IMR-90 (cell line): ENCODE measurements at regions not wholly inside any gene's neighbourhood (a gene's known extent, or its start where the extent isn't known, plus 50 kb on each side); places are given as distances from the start of the nearest gene placed in this dataset.

Experiments used
- ATAC-seq: fragments of 200-7000 bp; cut with Tn5 transposase; 2 replicates; pipeline ENCODE4 v1.9.1; 2020; ENCODE audit warnings: low read depth, mild to moderate bottlenecking, moderate library complexity
- BruUV-seq: library from RNA; stranded (reverse); fragments of 400-500 nt; replicated peaks from 2 replicates; lab custom pipeline; 2021; lab: Mats Ljungman, UMichigan
- CTCF ChIA-PET: fragments of 300-600 bp; formaldehyde crosslinking; extraction: SDS; loops from one replicate; lab custom pipeline; 2021; ENCODE audit warnings: antibody characterized with exemption; lab: Yijun Ruan, JAX
- POLR2A ChIA-PET: fragments of 300-600 bp; sonication (Branson Sonifier 250); formaldehyde crosslinking; loops from one replicate; lab custom pipeline; 2022; ENCODE audit warnings: antibody characterized with exemption; ENCODE audit not compliant: unreplicated experiment; lab: Charles Lee
- DNase-seq: peaks from one replicate; pipeline ENCODE4 v3.0.0; 2013
- H2AFZ ChIP-seq: replicated peaks from 2 replicates; pipeline ENCODE3; 2013; ENCODE audit warnings: low read length, mild to moderate bottlenecking; ENCODE audit not compliant: poor library complexity
- H2AK5ac ChIP-seq: 2 replicates; pipeline ENCODE4 v1.6.1; 2013; ENCODE audit warnings: low read depth, low read length, inconsistent platforms
- H2AK9ac ChIP-seq: replicated peaks from 2 replicates; pipeline ENCODE3; 2013; ENCODE audit warnings: mild to moderate bottlenecking, low read depth, low read length, moderate library complexity; ENCODE audit not compliant: poor library complexity
- H2BK120ac ChIP-seq: 2 replicates; pipeline ENCODE4 v1.6.1; 2013; ENCODE audit warnings: low read depth, low read length, inconsistent platforms
- H2BK15ac ChIP-seq: 3 replicates; pipeline ENCODE4 v1.6.1; 2013; ENCODE audit warnings: low read depth, low read length, inconsistent platforms
- H2BK20ac ChIP-seq: 2 replicates; pipeline ENCODE4 v1.6.1; 2013; ENCODE audit warnings: low read depth, mild to moderate bottlenecking, inconsistent platforms, low read length, moderate library complexity
- H2BK5ac ChIP-seq: 2 replicates; pipeline ENCODE4 v1.6.1; 2013; ENCODE audit warnings: mild to moderate bottlenecking, low read depth, low read length, inconsistent platforms; ENCODE audit not compliant: poor library complexity, severe bottlenecking
- H3K14ac ChIP-seq: replicated peaks from 2 replicates; pipeline ENCODE4 v1.6.1; 2013; ENCODE audit warnings: low read depth, low read length, inconsistent platforms
- H3K18ac ChIP-seq: 2 replicates; pipeline ENCODE4 v1.6.1; 2013; ENCODE audit warnings: low read depth, low read length, control low read depth
- H3K23ac ChIP-seq: 2 replicates; pipeline ENCODE4 v1.6.1; 2013; ENCODE audit warnings: low read depth, low read length, inconsistent platforms
- H3K27ac ChIP-seq: 2 replicates; pipeline ENCODE4 v1.5.1; 2013; ENCODE audit warnings: mild to moderate bottlenecking, control low read depth, low read length; ENCODE audit not compliant: insufficient read depth
- H3K27me3 ChIP-seq: 2 replicates; pipeline ENCODE4 v1.6.1; 2013; ENCODE audit warnings: low read length; ENCODE audit not compliant: control insufficient read depth, insufficient read depth
- H3K36me3 ChIP-seq: 2 replicates; pipeline ENCODE4 v1.6.1; 2013; ENCODE audit warnings: low read length, mixed read lengths; ENCODE audit not compliant: control insufficient read depth, insufficient read depth
- H3K4ac ChIP-seq: 2 replicates; pipeline ENCODE4 v1.6.1; 2013; ENCODE audit warnings: low read depth, low read length, inconsistent platforms
- H3K4me1 ChIP-seq: 2 replicates; pipeline ENCODE4 v1.6.1; 2013; ENCODE audit warnings: low read length, mixed read lengths; ENCODE audit not compliant: control insufficient read depth, insufficient read depth
- H3K4me2 ChIP-seq: 2 replicates; pipeline ENCODE4 v1.6.1; 2013; ENCODE audit warnings: low read depth, mild to moderate bottlenecking, control low read depth, low read length, moderate library complexity
- H3K4me3 ChIP-seq: 2 replicates; pipeline ENCODE4 v1.5.1; 2013; ENCODE audit warnings: low read depth, mild to moderate bottlenecking, control low read depth, low read length, moderate library complexity; ENCODE audit not compliant: insufficient read depth
- H3K56ac ChIP-seq: 2 replicates; pipeline ENCODE4 v1.6.1; 2013; ENCODE audit warnings: low read length, inconsistent platforms; ENCODE audit not compliant: insufficient read depth; ENCODE audit errors: extremely low read depth
- H3K79me1 ChIP-seq, 2 experiments: 2 replicates each; pipeline ENCODE4 v1.6.1; 2013; ENCODE audit warnings: low read length in 2 of 2, inconsistent platforms in 1 of 2, low read depth in 1 of 2
- H3K9ac ChIP-seq: 2 replicates; pipeline ENCODE4 v1.6.1; 2013; ENCODE audit warnings: low read depth, low read length, control low read depth
- H3K9me1 ChIP-seq: 2 replicates; pipeline ENCODE4 v1.6.1; 2013; ENCODE audit warnings: low read length, inconsistent platforms; ENCODE audit not compliant: insufficient read depth
- H3K9me3 ChIP-seq: 2 replicates; pipeline ENCODE4 v1.6.1; 2013; ENCODE audit warnings: low read length; ENCODE audit not compliant: control insufficient read depth, insufficient read depth
- H4K20me1 ChIP-seq: 2 replicates; pipeline ENCODE4 v1.6.1; 2013; ENCODE audit warnings: low read length, inconsistent platforms; ENCODE audit not compliant: insufficient read depth
- H4K5ac ChIP-seq: 2 replicates; pipeline ENCODE4 v1.6.1; 2013; ENCODE audit warnings: mild to moderate bottlenecking, low read depth, low read length, control low read depth
- H4K8ac ChIP-seq, 2 experiments: 2 replicates each; pipeline ENCODE4 v1.6.1; 2013; ENCODE audit warnings: low read depth in 2 of 2, low read length in 2 of 2, control low read depth in 1 of 2, inconsistent platforms in 1 of 2
- H4K91ac ChIP-seq: 2 replicates; pipeline ENCODE4 v1.6.1; 2013; ENCODE audit warnings: low read depth, low read length, inconsistent platforms; ENCODE audit not compliant: insufficient read depth
- CEBPB ChIP-seq: IDR thresholded peaks from 2 replicates; pipeline ENCODE4 v1.6.1; 2012; ENCODE audit warnings: low read depth, low read length, improper control_type of control experiment
- CHD1 ChIP-seq: IDR thresholded peaks from 2 replicates; pipeline ENCODE4 v1.6.1; 2012; ENCODE audit warnings: low read depth, low read length, improper control_type of control experiment
- CTCF ChIP-seq: conservative IDR thresholded peaks from 2 replicates; pipeline ENCODE4 v1.5.1; 2012; ENCODE audit warnings: mild to moderate bottlenecking, low read depth, low read length, improper control_type of control experiment
- ELK1 ChIP-seq: fragments of 150-350 bp; IDR thresholded peaks from 2 replicates; pipeline ENCODE4 v1.6.1; 2016; ENCODE audit warnings: low read depth, mild to moderate bottlenecking, low read length, moderate library complexity, borderline replicate concordance
- FOS ChIP-seq: fragments of 150-350 bp; IDR thresholded peaks from 2 replicates; pipeline ENCODE4 v1.6.1; 2016; ENCODE audit warnings: low read depth, low read length
- MAZ ChIP-seq: IDR thresholded peaks from 2 replicates; pipeline ENCODE4 v1.6.1; 2012; ENCODE audit warnings: low read depth, mild to moderate bottlenecking, low read length, improper control_type of control experiment, moderate library complexity, borderline replicate concordance
- NFE2L2 ChIP-seq: fragments of 150-350 bp; IDR thresholded peaks from 2 replicates; pipeline ENCODE4 v1.6.1; 2016; ENCODE audit warnings: low read depth, mild to moderate bottlenecking, low read length
- POLR2A ChIP-seq: IDR thresholded peaks from 2 replicates; pipeline ENCODE4 v1.6.1; 2012; ENCODE audit warnings: mild to moderate bottlenecking, low read depth, low read length
- RAD21 ChIP-seq: IDR thresholded peaks from 2 replicates; pipeline ENCODE4 v1.6.1; 2012; ENCODE audit warnings: low read length, improper control_type of control experiment
- RFX5 ChIP-seq: IDR thresholded peaks from 2 replicates; pipeline ENCODE4 v1.8.0; 2012; ENCODE audit warnings: low read depth, mild to moderate bottlenecking, low read length, moderate library complexity
- SMC3 ChIP-seq: fragments of 150-350 bp; IDR thresholded peaks from 2 replicates; pipeline ENCODE4 v1.6.1; 2016; ENCODE audit warnings: low read depth, mild to moderate bottlenecking, antibody characterized with exemption, low read length, moderate library complexity
- USF2 ChIP-seq: fragments of 150-350 bp; IDR thresholded peaks from 2 replicates; pipeline ENCODE4 v1.6.1; 2017; ENCODE audit warnings: mild to moderate bottlenecking, antibody characterized with exemption, low read length, low read depth
- WGBS, 2 experiments: methylation state at CpG; one replicate each; pipeline versions ENCODE4 v1.1.5 to v1.1.7; 2013; ENCODE audit warnings: missing lambda C conversion rate in 2 of 2; ENCODE audit not compliant: insufficient read length in 1 of 2; ENCODE audit errors: extremely low coverage in 2 of 2; 5-methylcytosine and 5-hydroxymethylcytosine counted together
- dilution Hi-C: fragments of 300-500 bp; cut with HindIII; formaldehyde crosslinking; loops from one replicate; pipeline ENCODE4 v1.14.3; 2018; ENCODE audit warnings: low sequenced_read_pairs; ENCODE audit not compliant: unreplicated experiment
- in situ Hi-C: fragments of 300-500 bp; cut with MboI; formaldehyde crosslinking; loops from 3 replicates; pipeline ENCODE4 v1.14.3; 2019; ENCODE audit warnings: low sequenced_read_pairs, inconsistent platforms, mixed read lengths
- intact Hi-C: fragments of 100-400 bp; cut with micrococcal nuclease; formaldehyde crosslinking; loops from 2 replicates; pipeline ENCODE4 v1.10.0; 2022

GRCh38 chr3:40996827-40997710 is 202.2 kb upstream of the CTNNB1 start:
- no peaks in the 10 kb centered on the region for H3K79me1 ChIP-seq
- H4K20me1 ChIP-seq, result no peaks in the 10 kb centered on the region
- no peak overlapping the region for H3K27ac ChIP-seq
- H3K9me3 ChIP-seq, result no peaks in the 10 kb centered on the region; the same call in 1 of the 2 replicates
- H3K56ac ChIP-seq, result no peak overlapping the region
- H4K5ac ChIP-seq, result no peak overlapping the region
- H2AK5ac ChIP-seq, result no peak overlapping the region
- H4K8ac ChIP-seq, result no peak overlapping the region
- ChIA-PET CTCF (no interaction called here), POLR2A (no interaction called here)
- H3K18ac ChIP-seq, result no peak overlapping the region
- no peak overlapping the region for H3K4ac ChIP-seq
- H3K4me3 ChIP-seq, result no peak overlapping the region
- BruUV-seq, result no TSS peak
- ATAC-seq (no peak), DNase-seq (no peak)
- H3K23ac ChIP-seq, result no peak overlapping the region
- no peak overlapping the region for H2BK15ac ChIP-seq
- in situ Hi-C loops (no loop called here), dilution Hi-C loops (no loop called here), intact Hi-C loops (no loop called here)
- no peak overlapping the region for H2BK5ac ChIP-seq
- H2AK9ac ChIP-seq, result no peak overlapping the region
- no peaks in the 10 kb centered on the region for H3K9me1 ChIP-seq
- no peak overlapping the region for H2BK120ac ChIP-seq
- no peaks in the 10 kb centered on the region for H3K4me1 ChIP-seq
- no CpG with 5 or more reads among the region's 6 CpGs for WGBS, 2 experiments
- no peak overlapping the region for H2AFZ ChIP-seq
- H3K14ac ChIP-seq, result no peak overlapping the region
- peaks cover 3% of the 10 kb centered on the region; the same call in 1 of the 2 replicates for H3K27me3 ChIP-seq
- no peak overlapping the region for H3K9ac ChIP-seq
- H3K36me3 ChIP-seq, result no peaks in the 10 kb centered on the region
- H3K4me2 ChIP-seq, result no peak overlapping the region
- H4K91ac ChIP-seq, result no peak overlapping the region
- H2BK20ac ChIP-seq, result no peak overlapping the region
- no peak for TF ChIP-seq RAD21
- no peak for TF ChIP-seq USF2
- TF ChIP-seq RFX5, result no peak
- no peak for TF ChIP-seq POLR2A
- no peak for TF ChIP-seq SMC3
- TF ChIP-seq CHD1, result no peak
- TF ChIP-seq CEBPB, result no peak
- no peak for TF ChIP-seq FOS
- TF ChIP-seq CTCF, result no peak
- TF ChIP-seq MAZ, result no peak
- no peak for TF ChIP-seq NFE2L2
- TF ChIP-seq ELK1, result no peak
